Urinary bladder (tissue), 3 donors: ENCODE measurements at regions not wholly inside any gene's neighbourhood (a gene's known extent, or its start where the extent isn't known, plus 50 kb on each side); places are given as distances from the start of the nearest gene placed in this dataset.

ENCODE experiments used
- DNase-seq: peaks from one replicate; pipeline ENCODE4 v3.0.0-alpha.2; 2015; ENCODE audit errors: extremely low spot score
- H3K27ac ChIP-seq: one replicate; pipeline ENCODE4 v1.5.1; 2013; ENCODE audit warnings: low read depth, mild to moderate bottlenecking, moderate library complexity
- H3K36me3 ChIP-seq: one replicate; pipeline ENCODE4 v1.6.1; 2013; ENCODE audit warnings: mild to moderate bottlenecking, moderate library complexity; ENCODE audit not compliant: insufficient read depth
- H3K4me1 ChIP-seq: one replicate; pipeline ENCODE4 v1.6.1; 2013; ENCODE audit warnings: mild to moderate bottlenecking, moderate library complexity; ENCODE audit not compliant: insufficient read depth
- H3K4me3 ChIP-seq: one replicate; pipeline ENCODE4 v1.5.1; 2013; ENCODE audit warnings: low read depth, low read length
- WGBS: extraction: QIAGEN DNeasy Blood & Tissue Kit; methylation state at CpG from one replicate; pipeline ENCODE4 v1.1.7; 2013; 5-methylcytosine and 5-hydroxymethylcytosine counted together
- donor health status: healthy with polysubstance abuse.
- donor health status: healthy.

DNA sequence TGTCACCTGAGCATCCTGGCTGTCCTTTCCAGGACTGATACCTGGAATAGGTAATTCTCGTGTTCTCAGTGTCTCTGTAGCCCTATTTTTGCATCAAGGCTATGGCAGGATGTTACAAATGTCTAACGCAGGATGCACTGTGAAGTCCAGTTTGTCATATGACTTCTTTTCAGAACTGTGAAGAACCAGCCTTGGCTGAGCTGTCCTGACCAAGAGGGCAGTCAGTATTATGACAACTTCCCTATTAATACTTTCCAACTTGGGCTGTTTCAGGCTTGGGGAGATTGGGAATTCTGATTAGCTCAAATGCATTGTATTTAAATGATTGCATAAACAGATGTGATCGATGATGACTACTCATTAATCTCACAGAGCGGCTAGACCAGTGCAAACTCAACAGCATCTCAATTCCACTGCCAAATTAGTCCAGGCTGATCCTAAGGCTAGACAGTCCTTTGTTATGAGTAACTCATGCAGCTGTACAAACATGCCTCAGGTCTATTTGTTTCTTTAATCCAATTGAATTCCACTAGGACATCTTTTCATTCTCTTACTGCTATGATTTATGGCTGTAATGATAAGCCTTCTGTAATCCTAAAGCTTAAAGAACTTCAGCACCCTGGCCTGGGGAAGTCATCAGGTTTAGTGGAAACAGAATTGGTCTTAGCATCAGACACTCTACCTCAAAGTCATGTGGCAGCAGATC, 331.6 kb downstream of the KCNS3 start:
- Histone ChIP-seq H3K4me3 (no peak overlapping the region), H3K4me1 (no peaks in the 10 kb centered on the region), H3K27ac (no peak overlapping the region), H3K36me3 (no peaks in the 10 kb centered on the region)
- 75% methylated on average over 4 of the region's 4 CpGs for WGBS
- DNase-seq: no peak

DNA sequence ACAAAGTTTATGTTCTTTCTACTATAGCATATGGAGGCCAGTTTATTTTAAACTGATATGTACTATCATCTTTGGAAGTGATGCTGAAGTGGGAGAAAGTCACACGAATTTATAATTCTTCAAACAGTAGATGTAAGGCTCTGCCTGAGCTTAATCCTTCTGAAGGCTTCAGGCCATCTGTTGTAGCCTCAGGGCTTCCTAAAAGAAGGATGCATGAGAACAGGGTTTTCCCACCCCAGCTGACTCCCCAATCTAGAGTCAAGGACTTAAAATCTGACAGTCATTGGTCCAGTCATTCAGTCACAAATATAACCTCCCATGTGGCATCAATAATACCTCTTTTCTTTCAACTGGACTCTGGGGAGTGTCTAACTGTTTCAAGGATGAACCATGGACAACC, 330.5 kb downstream of the KCNS3 start:
- no peak for DNase-seq
- WGBS: 54% methylated on average over 1 of the region's 1 CpG
- Histone ChIP-seq H3K36me3 (no peaks in the 10 kb centered on the region), H3K27ac (no peak overlapping the region), H3K4me3 (no peak overlapping the region), H3K4me1 (no peaks in the 10 kb centered on the region)

DNA sequence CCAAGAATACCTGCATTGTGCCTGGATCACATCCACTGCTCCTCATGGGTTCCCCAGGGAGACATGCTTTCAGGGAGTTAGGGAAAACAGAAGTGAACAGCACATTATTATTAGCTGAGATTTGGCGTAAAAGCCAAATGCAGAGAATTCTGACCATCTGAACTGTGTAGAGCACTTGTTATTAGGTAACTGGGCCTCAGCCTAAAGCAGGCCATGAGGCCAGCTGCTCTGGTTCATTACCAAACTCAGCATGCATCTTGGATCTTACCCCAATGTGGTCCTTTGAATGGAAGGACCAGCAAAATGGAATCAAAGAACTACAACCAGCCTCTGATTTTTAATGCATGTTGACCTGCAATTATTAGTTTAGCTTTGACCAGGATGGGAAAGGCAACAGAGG, 322.3 kb downstream of the KCNS3 start:
- 91% methylated on average over 1 of the region's 1 CpG for WGBS
- DNase-seq: no peak
- Histone ChIP-seq H3K27ac (no peak overlapping the region), H3K36me3 (no peaks in the 10 kb centered on the region), H3K4me1 (no peaks in the 10 kb centered on the region), H3K4me3 (no peak overlapping the region)

DNA sequence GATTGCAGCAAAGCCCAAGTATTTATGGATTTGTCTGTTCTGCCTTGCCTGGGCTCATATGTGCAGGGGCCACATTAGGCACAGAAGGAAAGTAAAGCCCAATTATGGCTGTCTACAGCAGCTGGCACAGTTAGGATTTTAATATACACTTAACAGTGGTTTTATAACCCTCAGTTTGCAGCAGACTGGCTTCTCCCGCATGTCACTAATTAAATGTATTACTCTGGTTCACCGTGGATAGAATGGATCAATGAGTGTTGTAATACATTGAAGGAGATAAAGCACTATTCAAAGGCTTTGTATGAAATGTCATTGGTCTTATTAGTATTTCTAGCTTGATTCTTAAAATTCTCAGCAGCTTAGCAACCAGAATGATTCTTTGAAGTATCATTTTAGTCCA, 320.2 kb downstream of the KCNS3 start:
- 79% methylated on average over 2 of the region's 2 CpGs for WGBS
- H3K4me3 ChIP-seq: no peak overlapping the region
- no peaks in the 10 kb centered on the region for H3K36me3 ChIP-seq
- H3K4me1 ChIP-seq: no peaks in the 10 kb centered on the region
- H3K27ac ChIP-seq: no peak overlapping the region
- DNase-seq: no peak

DNA sequence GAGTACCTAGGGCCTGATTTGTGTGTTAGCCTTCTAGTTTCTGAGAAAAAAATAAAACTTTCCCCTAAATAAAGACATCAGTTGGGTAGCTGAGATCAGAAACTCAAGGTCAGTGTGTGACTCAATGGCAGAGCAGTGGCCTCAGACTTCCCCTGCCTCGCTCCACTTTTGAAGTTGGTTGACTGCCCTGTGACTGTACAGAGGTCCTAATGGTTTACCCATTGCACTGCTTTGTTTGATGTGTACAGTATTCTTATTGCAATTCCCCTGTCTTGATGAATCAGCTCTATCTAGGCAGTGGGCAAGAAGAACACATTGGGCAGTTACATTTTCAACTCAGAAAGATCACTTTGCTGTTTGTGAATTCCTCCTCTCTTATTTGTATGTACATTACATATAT, 315.7 kb downstream of the KCNS3 start:
- H3K36me3 ChIP-seq: no peaks in the 10 kb centered on the region
- H3K4me1 ChIP-seq: no peaks in the 10 kb centered on the region
- no peak for DNase-seq
- WGBS: 98% methylated on average over 1 of the region's 1 CpG
- H3K4me3 ChIP-seq: no peak overlapping the region
- H3K27ac ChIP-seq: no peak overlapping the region

DNA sequence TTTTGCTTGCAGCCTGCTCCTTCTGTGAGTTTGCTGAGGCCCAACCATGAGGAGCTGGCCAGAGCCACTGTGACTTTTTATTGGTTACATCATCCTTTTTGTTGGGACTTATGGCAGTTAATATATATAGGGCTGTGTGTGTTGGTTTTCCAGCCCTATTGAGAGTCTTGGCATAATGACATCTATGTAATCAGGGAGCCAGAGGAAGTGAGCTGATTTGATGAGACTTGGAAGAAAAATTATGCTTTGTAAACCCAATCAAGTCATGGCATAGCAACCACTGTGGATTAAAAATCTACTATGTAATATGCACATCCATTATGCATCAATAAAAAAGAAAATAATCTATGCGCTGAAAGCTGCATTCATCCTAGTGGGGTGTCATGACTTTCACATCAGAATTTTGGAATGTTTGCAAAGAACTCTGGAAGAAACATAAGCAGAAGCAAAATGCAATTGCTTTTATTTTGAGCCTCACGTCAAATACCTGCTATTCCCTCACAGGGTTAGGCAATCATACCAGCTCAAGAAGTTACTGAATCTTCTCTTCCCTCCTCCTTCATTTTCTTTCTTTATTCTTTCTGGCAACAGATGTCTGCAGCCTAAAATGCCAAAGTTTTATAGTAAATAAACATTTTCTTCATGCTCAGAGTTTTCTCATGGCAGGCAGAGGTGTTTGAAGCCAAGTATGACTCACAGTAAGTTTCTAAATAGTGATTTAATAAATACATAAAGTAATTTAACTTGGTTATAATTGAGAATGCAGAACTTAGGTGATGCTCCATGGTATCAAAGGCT, 308.5 kb downstream of the KCNS3 start:
- H3K4me1 ChIP-seq: no peaks in the 10 kb centered on the region
- WGBS: 34% methylated on average over 2 of the region's 2 CpGs
- H3K4me3 ChIP-seq: no peak overlapping the region
- H3K27ac ChIP-seq: no peak overlapping the region
- H3K36me3 ChIP-seq: no peaks in the 10 kb centered on the region
- DNase-seq: no peak

DNA sequence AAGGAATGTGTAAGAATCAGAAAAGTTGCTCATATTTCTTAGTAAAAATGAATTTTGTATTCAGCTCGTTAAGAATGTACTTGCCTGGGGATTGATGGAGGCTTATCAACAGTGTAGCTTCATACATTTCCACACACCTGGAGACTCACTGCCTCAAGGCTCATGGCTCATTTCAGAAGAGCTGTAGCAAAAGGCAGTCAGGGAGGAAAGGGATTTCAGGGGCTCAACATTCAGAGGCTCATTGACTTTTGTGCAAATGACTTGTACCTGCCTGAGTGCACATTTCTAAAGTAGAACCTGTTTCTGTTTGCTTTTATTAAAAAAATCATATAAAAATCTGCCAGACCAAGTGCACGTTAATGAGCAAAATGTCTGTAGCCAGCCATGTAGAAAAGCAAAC, 304.4 kb downstream of the KCNS3 start:
- whole genome bisulfite sequencing: 81% methylated on average over 2 of the region's 2 CpGs
- H3K36me3 ChIP-seq: no peaks in the 10 kb centered on the region
- no peak overlapping the region for H3K27ac ChIP-seq
- no peak for DNase-seq
- no peaks in the 10 kb centered on the region for H3K4me1 ChIP-seq
- no peak overlapping the region for H3K4me3 ChIP-seq

DNA sequence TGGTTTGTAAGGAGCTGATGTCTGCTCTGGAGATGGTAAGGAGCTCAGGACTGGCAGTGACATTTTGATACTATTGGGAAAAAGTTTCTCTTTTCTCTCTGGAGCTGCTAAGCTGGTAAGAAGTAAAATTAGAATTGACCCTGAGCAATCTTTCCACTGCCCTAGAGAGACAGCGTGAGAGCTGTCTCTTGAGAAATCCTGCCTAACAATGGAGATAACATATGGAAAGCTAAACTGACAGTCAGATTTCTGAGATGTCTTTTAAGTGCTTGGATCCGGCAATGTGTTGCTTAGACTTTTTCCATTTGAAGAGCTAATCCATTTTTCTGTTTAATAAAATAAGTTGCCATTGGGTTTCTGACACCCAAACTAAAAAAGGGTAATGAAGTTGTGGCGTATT, 302.4 kb downstream of the KCNS3 start:
- Histone ChIP-seq H3K4me3 (no peak overlapping the region), H3K27ac (no peak overlapping the region), H3K36me3 (no peaks in the 10 kb centered on the region), H3K4me1 (no peaks in the 10 kb centered on the region)
- WGBS: 76% methylated on average over 3 of the region's 3 CpGs
- DNase-seq: no peak

DNA sequence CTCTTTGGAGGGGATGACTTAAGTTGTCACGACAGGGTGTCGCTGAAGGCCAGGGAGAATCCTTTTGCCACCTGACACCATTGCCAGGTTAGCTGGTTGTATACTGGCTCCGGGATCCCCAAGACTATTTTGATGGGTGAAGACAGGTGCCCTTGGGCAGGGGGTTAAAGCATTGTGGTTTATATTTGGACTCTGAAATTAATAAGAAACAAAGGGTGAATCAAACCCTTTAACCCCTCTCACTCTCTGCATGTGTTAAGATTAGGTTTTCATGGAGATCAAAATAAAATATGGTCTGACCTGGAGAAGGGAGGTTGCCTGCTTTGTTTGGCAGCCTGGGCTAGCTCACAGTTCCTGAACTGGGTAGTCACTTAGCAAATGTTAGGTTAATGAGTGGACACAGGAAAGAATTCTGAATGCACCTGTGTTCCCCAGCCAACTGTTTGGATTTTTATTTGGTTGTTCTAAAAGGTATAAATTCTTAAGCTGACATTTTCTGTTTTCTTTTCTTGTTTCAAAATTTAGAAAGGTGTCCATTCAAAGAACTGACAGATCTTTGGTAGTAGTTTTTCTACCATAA, 301.7 kb downstream of the KCNS3 start:
- Histone ChIP-seq H3K27ac (no peak overlapping the region), H3K4me3 (no peak overlapping the region), H3K36me3 (no peaks in the 10 kb centered on the region), H3K4me1 (no peaks in the 10 kb centered on the region)
- 90% methylated on average over 3 of the region's 3 CpGs for WGBS
- no peak for DNase-seq

DNA sequence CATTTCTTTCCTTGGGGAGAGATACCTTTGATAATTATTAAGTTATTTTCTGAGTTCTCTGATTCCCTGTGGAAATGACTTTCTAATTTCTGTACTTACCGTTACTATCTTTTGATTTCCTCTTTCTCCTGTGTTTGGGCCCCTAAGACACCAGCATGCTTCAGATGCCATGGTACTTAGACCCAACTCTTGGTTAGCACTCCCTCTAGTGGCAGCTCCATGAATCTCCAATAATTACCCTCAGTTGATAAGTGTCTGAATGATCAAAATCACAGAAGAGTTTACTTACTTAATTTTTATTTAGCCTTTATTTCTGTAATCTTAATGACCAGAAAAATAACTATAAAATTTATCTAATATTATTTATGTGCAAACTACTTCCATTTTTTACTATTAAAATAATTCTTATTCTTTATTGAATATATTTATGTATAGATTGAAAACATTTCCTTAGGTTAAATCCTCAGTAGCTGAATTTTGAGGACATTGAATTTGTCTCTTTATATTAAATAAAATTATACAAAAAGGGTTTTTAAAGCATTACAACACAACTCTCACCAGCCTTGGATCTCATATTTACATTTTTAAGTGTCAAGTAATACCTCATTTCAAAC, 300.4 kb downstream of the KCNS3 start:
- no peak for DNase-seq
- Histone ChIP-seq H3K27ac (no peak overlapping the region), H3K4me1 (no peaks in the 10 kb centered on the region), H3K4me3 (no peak overlapping the region), H3K36me3 (no peaks in the 10 kb centered on the region)
- WGBS: 31% methylated on average over 1 of the region's 1 CpG

DNA sequence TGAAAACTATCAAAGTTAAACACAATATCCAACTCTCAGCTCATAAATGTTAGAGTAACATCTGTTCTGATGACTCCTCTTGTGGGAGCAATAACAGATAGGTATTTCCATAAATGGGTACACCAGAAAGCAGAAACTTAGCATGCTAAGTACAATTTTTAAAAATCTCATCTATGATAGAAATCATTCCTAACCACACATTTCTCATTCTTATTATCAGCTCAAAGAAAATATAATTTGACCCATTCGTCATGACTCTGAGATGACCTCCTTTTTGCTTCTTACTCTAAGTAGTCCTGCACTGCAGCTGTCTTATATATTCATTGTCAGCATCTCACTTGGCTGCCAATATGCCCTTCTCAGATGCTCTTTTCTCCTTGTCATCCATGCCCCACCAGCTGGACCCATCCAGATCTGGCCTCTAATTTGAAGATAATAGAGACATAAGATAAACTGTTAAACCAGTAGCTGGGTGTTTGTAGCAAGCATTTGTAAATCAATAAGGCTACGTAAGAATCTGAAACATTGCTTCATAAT, 298.3 kb downstream of the KCNS3 start:
- Histone ChIP-seq H3K4me3 (no peak overlapping the region), H3K36me3 (no peaks in the 10 kb centered on the region), H3K4me1 (no peaks in the 10 kb centered on the region), H3K27ac (no peak overlapping the region)
- no peak for DNase-seq
- WGBS: 81% methylated on average over 2 of the region's 2 CpGs

DNA sequence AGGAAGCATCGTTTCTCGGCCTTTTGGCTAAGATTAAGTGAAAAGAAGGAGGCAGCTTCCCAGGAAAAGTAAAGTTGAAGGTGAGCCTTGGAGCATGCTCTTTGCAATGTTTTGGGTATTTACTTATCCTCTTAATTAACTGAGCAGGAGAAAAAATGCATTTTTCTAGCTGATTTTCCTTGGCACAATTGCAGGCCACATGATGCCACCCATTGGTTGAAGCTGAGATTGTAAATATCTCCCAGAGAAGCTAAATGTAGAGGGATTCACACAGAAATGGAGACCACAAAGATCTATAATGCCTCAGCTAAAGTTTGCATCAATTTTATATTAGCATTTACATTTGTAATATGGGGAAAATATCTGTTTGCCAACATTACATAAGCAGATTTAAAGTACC, 294.1 kb downstream of the KCNS3 start:
- Histone ChIP-seq H3K36me3 (no peaks in the 10 kb centered on the region), H3K4me1 (no peaks in the 10 kb centered on the region), H3K27ac (no peak overlapping the region), H3K4me3 (no peak overlapping the region)
- DNase-seq: no peak
- WGBS: 96% methylated on average over 2 of the region's 2 CpGs

DNA sequence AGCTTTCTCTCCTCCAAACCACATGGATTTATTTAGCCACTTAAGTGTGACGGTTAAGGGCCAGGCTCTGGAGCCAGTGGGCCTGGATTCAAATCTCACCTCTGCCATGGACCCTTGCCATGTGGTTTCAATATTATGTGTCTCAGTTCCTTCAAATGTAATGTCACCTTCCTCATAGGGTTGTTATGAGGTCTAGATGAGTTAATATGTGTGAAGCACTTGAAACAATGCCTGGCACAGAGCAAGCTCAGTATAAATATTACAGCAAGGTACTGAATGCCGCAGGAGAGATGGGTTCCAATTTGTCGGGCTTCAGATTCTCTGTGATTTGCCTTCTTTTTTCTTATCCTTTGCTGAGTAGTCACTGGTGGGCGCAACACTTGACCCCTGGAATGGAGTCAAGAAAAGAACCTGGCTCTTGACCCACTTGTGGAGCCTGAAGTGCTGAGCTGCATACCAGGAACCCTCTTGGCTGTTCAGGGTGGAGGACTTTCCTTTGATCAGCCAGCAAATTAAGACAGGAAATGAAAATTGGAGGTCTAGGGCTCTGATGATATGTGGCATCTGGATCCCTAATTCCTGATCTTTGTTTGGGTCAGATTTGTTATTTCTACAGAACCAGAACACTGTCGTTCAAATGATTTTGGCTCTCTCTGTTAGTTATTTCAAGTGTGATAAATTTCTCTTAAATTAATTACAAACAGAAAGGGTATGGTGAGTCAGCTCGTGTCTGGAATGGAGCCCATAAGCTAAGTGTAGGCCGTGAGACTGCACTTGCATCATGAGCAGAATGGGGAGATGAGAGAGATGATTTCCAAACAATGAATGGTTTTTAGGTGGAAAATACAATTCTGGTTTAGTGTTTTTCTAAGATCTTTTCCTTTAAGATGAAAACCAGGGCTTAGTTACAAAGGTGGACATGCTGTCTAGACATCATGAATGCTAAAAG, 293.0 kb downstream of the KCNS3 start:
- Histone ChIP-seq H3K36me3 (no peaks in the 10 kb centered on the region), H3K4me3 (no peak overlapping the region), H3K4me1 (no peaks in the 10 kb centered on the region), H3K27ac (no peak overlapping the region)
- no peak for DNase-seq
- 73% methylated on average over 7 of the region's 7 CpGs for WGBS
